Ascending aorta (tissue), 2 donors: ENCODE measurements at regions not wholly inside any gene's neighbourhood (a gene's known extent, or its start where the extent isn't known, plus 50 kb on each side); places are given as distances from the start of the nearest gene placed in this dataset.

ENCODE experiments used
- DNase-seq, 2 donors: peaks; one replicate each; pipeline ENCODE4 v3.0.0-alpha.2; 2019; ENCODE audit warnings: low spot score in 2 of 2
- H3K27ac ChIP-seq, 2 donors: fragments of 200-600 bp; sonication (generic); one replicate each; pipeline ENCODE4 v1.5.1; 2016 to 2017; ENCODE audit warnings: mild to moderate bottlenecking in 1 of 2
- H3K27me3 ChIP-seq: fragments of 200-600 bp; sonication (generic); one replicate; pipeline ENCODE4 v1.5.1; 2017
- H3K36me3 ChIP-seq, 2 donors: fragments of 200-600 bp; sonication (generic); one replicate each; pipeline ENCODE4 v1.5.1; 2016
- H3K4me1 ChIP-seq, 2 donors: fragments of 200-600 bp; sonication (generic); one replicate each; pipeline ENCODE4 v1.5.1; 2016 to 2017; ENCODE audit warnings: mild to moderate bottlenecking in 1 of 2
- H3K4me3 ChIP-seq, 2 donors: fragments of 200-600 bp; sonication (generic); one replicate each; pipeline ENCODE4 v1.5.1; 2016 to 2017; ENCODE audit warnings: mild to moderate bottlenecking in 1 of 2
- H3K9me3 ChIP-seq, 2 donors: fragments of 200-600 bp; sonication (generic); one replicate each; pipeline ENCODE4 v1.5.1; 2016
- intact Hi-C: fragments of 100-400 bp; cut with DNase I; formaldehyde crosslinking; loops from one replicate; pipeline ENCODE4 v1.15.1; 2023
- TF ChIP-seq, protein P1 (sequence below), 3 experiments: fragments of 200-600 bp in 2 of 3; fragments of 450-650 bp in 1 of 3; sonication (generic) in 2 of 3; IDR thresholded peaks; one replicate each; pipeline ENCODE4 v1.5.1; 2016 to 2019; ENCODE audit warnings: antibody characterized with exemption in 3 of 3, mild to moderate bottlenecking in 1 of 3, moderate library complexity in 1 of 3

DNA sequence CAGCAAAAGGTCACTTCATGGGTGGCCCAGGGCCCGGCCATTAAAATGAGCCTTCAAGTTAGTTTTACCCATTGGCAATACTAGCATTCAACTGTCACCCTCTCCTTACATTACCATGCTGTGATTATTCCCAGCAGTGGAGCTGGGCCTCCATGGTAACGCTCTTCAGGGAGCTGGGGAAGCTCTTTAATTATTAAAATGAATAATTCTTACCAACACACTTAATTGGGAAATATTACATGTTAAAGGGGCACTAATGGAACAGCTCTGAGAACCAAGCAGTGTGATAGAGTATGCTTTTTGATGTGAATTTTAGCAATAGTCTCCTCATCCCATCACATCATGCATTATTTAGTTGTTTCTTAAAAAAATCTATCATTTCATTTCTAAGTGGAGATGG is 187.2 kb downstream of the CEMIP2 start:
- no peak for DNase-seq
- intact Hi-C loops: loop anchor here (10.0 kb wide), 1 partner anchor 56 kb away; no protein-coding TSS in a partner anchor
- H3K4me1 ChIP-seq: no peaks in the 10 kb centered on the region
- TF ChIP-seq, protein P1, sequence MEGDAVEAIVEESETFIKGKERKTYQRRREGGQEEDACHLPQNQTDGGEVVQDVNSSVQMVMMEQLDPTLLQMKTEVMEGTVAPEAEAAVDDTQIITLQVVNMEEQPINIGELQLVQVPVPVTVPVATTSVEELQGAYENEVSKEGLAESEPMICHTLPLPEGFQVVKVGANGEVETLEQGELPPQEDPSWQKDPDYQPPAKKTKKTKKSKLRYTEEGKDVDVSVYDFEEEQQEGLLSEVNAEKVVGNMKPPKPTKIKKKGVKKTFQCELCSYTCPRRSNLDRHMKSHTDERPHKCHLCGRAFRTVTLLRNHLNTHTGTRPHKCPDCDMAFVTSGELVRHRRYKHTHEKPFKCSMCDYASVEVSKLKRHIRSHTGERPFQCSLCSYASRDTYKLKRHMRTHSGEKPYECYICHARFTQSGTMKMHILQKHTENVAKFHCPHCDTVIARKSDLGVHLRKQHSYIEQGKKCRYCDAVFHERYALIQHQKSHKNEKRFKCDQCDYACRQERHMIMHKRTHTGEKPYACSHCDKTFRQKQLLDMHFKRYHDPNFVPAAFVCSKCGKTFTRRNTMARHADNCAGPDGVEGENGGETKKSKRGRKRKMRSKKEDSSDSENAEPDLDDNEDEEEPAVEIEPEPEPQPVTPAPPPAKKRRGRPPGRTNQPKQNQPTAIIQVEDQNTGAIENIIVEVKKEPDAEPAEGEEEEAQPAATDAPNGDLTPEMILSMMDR (IDR thresholded peaks at IDR 0.05): no peak
- H3K27me3 ChIP-seq: no peaks in the 10 kb centered on the region
- no peak overlapping the region for H3K27ac ChIP-seq
- no peaks in the 10 kb centered on the region for H3K36me3 ChIP-seq
- no peak overlapping the region for H3K4me3 ChIP-seq
- no peaks in the 10 kb centered on the region for H3K9me3 ChIP-seq

DNA sequence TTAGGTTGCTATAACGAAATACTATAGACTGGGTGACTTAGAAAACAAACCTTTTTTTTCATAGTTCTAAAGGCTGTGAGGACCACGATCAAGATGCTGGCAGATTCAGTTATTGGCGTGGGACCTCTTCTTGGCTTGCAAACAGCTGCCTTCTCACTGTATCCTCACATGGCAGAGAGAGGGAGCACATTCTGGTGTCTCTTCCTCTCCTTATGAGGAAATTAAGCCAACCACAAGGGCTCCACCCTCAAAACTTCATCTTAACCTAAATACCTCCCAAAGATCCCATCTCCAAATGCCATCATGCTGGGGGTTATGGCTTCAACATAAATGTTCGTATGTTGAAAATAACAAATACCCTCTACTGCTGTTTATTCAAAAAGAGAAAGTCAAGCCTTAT is 197.1 kb downstream of the CEMIP2 start:
- H3K9me3 ChIP-seq: no peaks in the 10 kb centered on the region
- H3K4me1 ChIP-seq: no peaks in the 10 kb centered on the region
- DNase-seq: no peak
- H3K36me3 ChIP-seq: no peaks in the 10 kb centered on the region
- no peaks in the 10 kb centered on the region for H3K27me3 ChIP-seq
- no peak overlapping the region for H3K4me3 ChIP-seq
- TF ChIP-seq, protein P1 (IDR thresholded peaks at IDR 0.05): no peak
- intact Hi-C loops: no loop called here
- no peak overlapping the region for H3K27ac ChIP-seq

DNA sequence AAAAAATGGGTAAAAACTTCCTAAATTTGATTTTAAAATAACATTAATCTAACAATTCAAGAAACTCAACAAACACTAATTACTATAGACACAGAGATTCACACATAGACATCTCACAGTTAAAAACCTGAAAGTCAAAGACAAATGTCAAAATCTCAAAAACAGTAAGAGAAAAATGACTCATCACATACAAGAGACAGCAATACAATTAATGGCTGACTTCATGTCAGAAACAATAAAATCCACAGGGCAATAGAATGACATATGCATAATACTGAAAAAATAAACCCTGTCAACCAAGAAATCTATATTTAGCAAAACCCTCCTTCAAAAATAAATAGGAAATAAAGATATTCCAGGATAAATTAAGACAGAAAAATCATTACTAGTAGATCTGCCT is 200.4 kb downstream of the CEMIP2 start:
- no peak overlapping the region for H3K4me3 ChIP-seq
- intact Hi-C loops: no loop called here
- H3K36me3 ChIP-seq: no peaks in the 10 kb centered on the region
- DNase-seq: no peak
- no peaks in the 10 kb centered on the region for H3K4me1 ChIP-seq
- H3K27ac ChIP-seq: no peak overlapping the region
- TF ChIP-seq, protein P1 (IDR thresholded peaks at IDR 0.05): no peak
- no peaks in the 10 kb centered on the region for H3K27me3 ChIP-seq
- H3K9me3 ChIP-seq: no peaks in the 10 kb centered on the region

DNA sequence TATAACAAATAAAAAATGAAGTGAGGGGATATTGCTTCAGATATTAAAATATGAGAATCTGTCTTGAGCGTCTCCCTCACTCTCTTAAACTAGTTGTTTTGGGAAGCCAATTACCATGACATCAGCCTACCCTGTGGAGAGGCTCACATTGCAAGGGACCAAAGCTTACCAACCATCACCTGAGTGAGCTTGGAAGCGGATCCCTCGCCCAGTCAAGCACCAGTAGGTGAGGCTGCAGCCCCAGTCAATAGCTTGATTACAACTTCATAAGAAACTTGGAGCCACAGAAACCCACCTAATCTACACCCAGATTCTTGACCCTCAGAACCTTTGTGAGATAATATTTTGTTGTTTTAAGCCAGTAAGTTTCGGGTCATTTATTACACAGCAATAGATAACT is 206.2 kb downstream of the CEMIP2 start:
- no peak for DNase-seq
- H3K9me3 ChIP-seq: no peaks in the 10 kb centered on the region
- TF ChIP-seq, protein P1 (IDR thresholded peaks at IDR 0.05): no peak
- H3K36me3 ChIP-seq: no peaks in the 10 kb centered on the region
- no peaks in the 10 kb centered on the region for H3K4me1 ChIP-seq
- no peaks in the 10 kb centered on the region for H3K27me3 ChIP-seq
- H3K4me3 ChIP-seq: no peak overlapping the region
- intact Hi-C loops: no loop called here
- H3K27ac ChIP-seq: no peak overlapping the region

DNA sequence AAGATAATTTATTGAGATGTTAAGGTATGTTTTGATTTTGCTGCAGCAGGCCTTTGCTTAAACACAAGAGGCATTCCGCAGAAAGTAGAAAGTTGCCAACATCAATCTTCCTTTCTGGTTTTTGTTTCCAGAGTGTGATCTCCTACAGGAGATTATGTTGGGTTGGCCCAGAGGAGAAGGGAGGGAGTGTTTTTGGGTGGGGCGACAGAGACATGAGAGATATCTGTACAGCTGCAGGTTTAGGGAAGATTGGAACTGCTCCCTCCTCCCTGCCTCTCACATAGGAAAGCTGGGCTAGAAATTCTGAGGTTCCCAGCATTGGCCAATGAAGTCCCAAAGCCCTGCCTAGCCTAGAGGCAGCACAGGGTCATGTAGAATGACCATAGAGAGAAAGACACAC is 211.0 kb downstream of the CEMIP2 start:
- H3K9me3 ChIP-seq: no peaks in the 10 kb centered on the region
- no peak overlapping the region for H3K27ac ChIP-seq
- H3K27me3 ChIP-seq: no peaks in the 10 kb centered on the region
- DNase-seq: no peak
- H3K36me3 ChIP-seq: no peaks in the 10 kb centered on the region
- intact Hi-C loops: no loop called here
- TF ChIP-seq, protein P1 (IDR thresholded peaks at IDR 0.05): no peak
- H3K4me1 ChIP-seq: no peaks in the 10 kb centered on the region
- H3K4me3 ChIP-seq: no peak overlapping the region

DNA sequence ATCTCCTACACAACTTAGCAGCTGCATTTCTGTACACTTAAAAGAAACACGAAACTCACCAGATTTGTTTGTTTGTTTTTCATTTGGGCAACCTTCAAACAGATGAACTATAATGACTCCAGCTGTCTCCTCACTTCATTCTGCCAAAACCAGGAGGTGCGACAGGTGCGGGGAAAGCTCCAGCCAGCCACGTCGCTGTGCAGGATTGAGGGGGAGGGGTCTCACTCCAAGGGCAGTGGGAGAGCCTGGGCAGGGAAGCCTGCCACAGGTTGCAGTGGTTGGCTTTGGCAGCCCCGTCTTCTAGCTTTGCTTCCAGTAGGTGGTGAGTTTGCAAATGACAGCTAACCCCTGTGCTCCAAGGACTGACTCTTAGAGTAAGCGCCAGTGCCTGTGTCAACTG is 215.8 kb downstream of the CEMIP2 start:
- intact Hi-C loops: no loop called here
- TF ChIP-seq, protein P1 (IDR thresholded peaks at IDR 0.05): no peak
- H3K27me3 ChIP-seq: no peaks in the 10 kb centered on the region
- H3K4me3 ChIP-seq: no peak overlapping the region
- H3K9me3 ChIP-seq: no peaks in the 10 kb centered on the region
- H3K36me3 ChIP-seq: no peaks in the 10 kb centered on the region
- no peaks in the 10 kb centered on the region for H3K4me1 ChIP-seq
- H3K27ac ChIP-seq: no peak overlapping the region
- DNase-seq: no peak
